ENCODE measurements at regions not wholly inside any gene's neighbourhood (a gene's known extent, or its start where the extent isn't known, plus 50 kb on each side); places are given as distances from the start of the nearest gene placed in this dataset.

GRCh38 chr12:130225347-130225746 lies 63.1 kb downstream of the FZD10 start:
- H3K27ac ChIP-seq = no peak overlapping the region
- TF ChIP-seq CTCF (conservative IDR thresholded peaks at IDR 0.05) = no peak
- TF ChIP-seq ZFX (IDR thresholded peaks at IDR 0.05) = no peak

DNA sequence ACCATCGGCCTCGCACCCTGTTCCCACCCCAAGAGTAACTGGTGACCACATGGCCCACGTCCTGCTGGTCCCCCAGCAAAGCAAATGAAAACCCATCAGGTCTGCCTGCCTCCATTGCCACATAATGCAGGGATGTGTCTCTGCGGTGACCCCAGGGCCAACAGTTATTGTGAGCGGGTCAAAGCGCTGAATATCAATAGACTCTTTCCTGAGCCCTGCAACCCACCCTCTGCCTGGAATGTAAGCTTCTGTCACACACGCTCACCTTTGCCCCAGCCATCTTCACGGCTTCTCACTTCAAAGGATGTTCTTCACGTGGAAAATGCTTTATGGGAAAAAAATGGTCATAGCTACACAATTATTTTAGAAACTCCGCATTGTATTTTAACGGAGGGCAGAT lies 63.9 kb downstream of the FZD10 start:
- no peak overlapping the region for H3K27ac ChIP-seq
- TF ChIP-seq ZFX (IDR thresholded peaks at IDR 0.05) (no peak), CTCF (conservative IDR thresholded peaks at IDR 0.05) (no peak)

- no peak overlapping the region for H3K27ac ChIP-seq
- TF ChIP-seq CTCF (conservative IDR thresholded peaks at IDR 0.05) = no peak
- TF ChIP-seq ZFX (IDR thresholded peaks at IDR 0.05) = no peak
Observed at GRCh38 chr12:130226771-130227170, 64.5 kb downstream of the FZD10 start.

DNA sequence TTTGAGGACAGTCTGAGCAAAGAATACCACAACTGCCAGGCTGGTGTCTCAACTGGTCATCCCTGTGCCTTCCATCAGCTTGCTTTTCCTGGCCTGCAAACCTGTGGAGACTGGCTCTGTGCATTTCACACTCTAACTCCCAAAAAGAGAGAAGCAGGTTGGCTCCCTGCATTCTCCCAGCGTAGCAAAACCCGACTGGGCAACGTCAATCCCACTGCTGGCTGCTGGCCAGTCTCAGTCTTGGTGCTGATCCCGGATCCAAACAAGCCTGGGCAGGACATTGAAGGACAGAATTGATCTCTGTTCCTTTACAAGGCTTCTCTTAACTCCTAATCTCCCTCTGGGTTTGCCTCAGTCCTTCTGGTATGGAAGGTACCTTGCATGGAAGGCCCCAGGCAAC lies 65.4 kb downstream of the FZD10 start:
- TF ChIP-seq ZFX (IDR thresholded peaks at IDR 0.05) = no peak
- TF ChIP-seq CTCF (conservative IDR thresholded peaks at IDR 0.05) = no peak

GRCh38 chr12:130236446-130236845 lies 74.2 kb downstream of the FZD10 start:
- TF ChIP-seq ZFX (IDR thresholded peaks at IDR 0.05) (no peak), CTCF (conservative IDR thresholded peaks at IDR 0.05) (no peak)
- no peak overlapping the region for H3K27ac ChIP-seq

More for the DNA sequence above, 65.4 kb downstream of the FZD10 start:
- no peak overlapping the region for H3K27ac ChIP-seq

DNA sequence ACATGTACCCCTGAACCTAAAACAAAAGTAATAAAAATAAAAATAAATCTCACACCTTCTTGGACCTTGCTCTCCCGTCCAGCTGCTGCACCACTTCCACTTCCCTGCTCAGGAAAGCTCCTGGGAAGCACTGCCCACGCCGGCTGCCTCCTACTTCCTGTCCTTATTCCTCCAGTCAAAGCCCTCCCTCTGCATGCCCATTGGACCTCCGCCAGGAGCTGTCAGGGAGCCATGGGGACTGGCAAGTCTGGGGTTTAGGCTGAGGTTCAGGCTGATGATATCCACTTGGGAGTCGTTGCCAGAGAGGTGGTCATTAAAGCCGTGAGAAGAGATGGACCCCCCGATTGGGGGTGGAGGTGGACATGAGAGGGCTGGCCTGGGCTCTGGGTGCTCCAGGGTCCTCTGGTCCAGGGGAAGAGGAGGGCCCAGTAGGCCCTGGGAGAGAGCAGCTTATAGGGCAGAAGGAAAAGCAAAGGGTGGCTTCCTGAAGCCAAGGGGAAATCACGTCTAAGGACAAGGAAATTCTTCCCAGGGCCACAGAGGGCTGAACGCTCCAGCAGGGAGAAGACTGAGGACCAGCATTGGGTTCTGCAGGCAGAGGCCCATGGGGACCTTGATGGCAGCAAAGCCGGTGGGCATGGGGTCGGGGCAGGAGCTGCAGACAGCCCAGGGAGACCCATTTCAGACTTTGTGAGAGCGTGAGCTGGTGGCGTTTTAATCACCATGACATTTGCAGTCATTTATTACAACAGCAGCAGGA lies 78.7 kb downstream of the FZD10 start:
- no peak overlapping the region for H3K27ac ChIP-seq
- TF ChIP-seq ZFX (IDR thresholded peaks at IDR 0.05) (no peak), CTCF (conservative IDR thresholded peaks at IDR 0.05) (no peak)

DNA sequence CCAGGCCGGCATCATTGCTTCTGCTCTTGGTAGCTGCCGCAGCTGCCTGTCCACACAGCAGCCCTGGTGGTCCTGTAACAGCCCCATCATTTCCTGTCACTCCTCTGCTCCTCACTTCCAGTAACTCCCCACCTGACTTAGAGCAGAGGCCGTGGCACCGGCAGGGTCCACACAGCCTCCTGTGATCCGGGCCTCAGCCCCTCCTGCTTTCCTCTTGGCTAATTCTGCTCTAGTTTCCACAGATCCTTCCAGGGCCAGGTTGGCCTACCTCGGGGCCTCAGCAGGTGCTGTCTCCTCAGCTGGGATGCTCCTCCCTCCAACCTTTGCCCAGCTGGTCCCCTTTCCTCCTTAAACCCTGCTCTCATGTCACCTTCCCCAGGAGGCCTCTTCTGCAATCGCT lies 80.2 kb downstream of the FZD10 start:
- no peak overlapping the region for H3K27ac ChIP-seq
- no peak for TF ChIP-seq ZFX (IDR thresholded peaks at IDR 0.05)
- no peak for TF ChIP-seq CTCF (conservative IDR thresholded peaks at IDR 0.05)

Measured in C4-2B (cell line).